ENCODE measurements at regions not wholly inside any gene's neighbourhood (a gene's known extent, or its start where the extent isn't known, plus 50 kb on each side); places are given as distances from the start of the nearest gene placed in this dataset.

DNA sequence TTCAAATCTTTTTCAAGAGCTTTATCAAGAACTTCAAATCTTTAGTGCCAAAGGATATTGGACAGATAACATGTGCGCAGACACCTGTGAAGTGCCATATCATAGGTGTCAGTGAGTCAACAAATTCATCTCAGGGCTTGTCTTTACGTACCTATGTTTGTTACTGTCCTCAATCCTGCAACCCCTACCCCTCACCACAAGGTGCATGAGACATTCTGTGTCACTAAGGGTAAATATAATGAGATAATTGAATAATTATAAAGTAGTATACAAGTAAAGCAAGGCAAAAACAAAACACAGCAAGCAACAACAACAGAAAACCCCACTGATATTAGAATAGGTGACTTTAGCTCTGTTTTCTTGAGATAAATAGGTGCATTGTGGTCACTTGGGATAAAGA, 1495.8 kb upstream of the TMEFF2 start:
- no peaks in the 10 kb centered on the region for H3K27me3 ChIP-seq (ENCODE audit: control insufficient read depth in 2 of 2, insufficient read depth in 2 of 2, low read length in 2 of 2)
- POLR2A ChIA-PET = no interaction called here
- H2AFZ ChIP-seq (ENCODE audit: low read depth, low read length) = no peak overlapping the region
- H3K79me2 ChIP-seq (ENCODE audit: control insufficient read depth, insufficient read depth, low read length) = no peaks in the 10 kb centered on the region
- H3K9me3 ChIP-seq (replicated peaks; ENCODE audit: control insufficient read depth, insufficient read depth, low read length) = no peaks in the 10 kb centered on the region
- no peak overlapping the region for H3K4me3 ChIP-seq (replicated peaks in 1 of 3; ENCODE audit: insufficient read depth in 1 of 3, low read depth in 1 of 3, low read length in 3 of 3)
- no peaks in the 10 kb centered on the region for H4K20me1 ChIP-seq (replicated peaks; ENCODE audit: control insufficient read depth, extremely low read depth, insufficient read depth, low read length)
- H3K9me1 ChIP-seq (replicated peaks; ENCODE audit: control insufficient read depth, extremely low read depth, insufficient read depth, low read length) = no peaks in the 10 kb centered on the region
- no TSS peak for BruUV-seq (replicated peaks)
- H3K4me1 ChIP-seq (ENCODE audit: control insufficient read depth, extremely low read depth, insufficient read depth, low read length) = no peaks in the 10 kb centered on the region
- H3K4me2 ChIP-seq (ENCODE audit: insufficient read depth, low read length) = no peak overlapping the region
- H3K9ac ChIP-seq (replicated peaks; ENCODE audit: extremely low read depth, insufficient read depth, low read length) = no peak overlapping the region
- H3K36me3 ChIP-seq (ENCODE audit: control insufficient read depth in 2 of 2, extremely low read depth in 1 of 2, insufficient read depth in 2 of 2, low read length in 2 of 2) = no peaks in the 10 kb centered on the region
- intact Hi-C loops (cut with micrococcal nuclease) (no loop called here), dilution Hi-C loops (cut with MboI; ENCODE audit: extremely low pct_ligation_motif_present, low sequenced_read_pairs) (no loop called here)
- CTCF ChIA-PET = interaction anchor here (0.8 to 5.0 kb wide), 3 partner anchors 10 to 276 kb away, joined by 3 to 49 read pairs (median 7); no protein-coding TSS in a partner anchor
- no peak for TF ChIP-seq FOS (IDR thresholded peaks at IDR 0.05; ENCODE audit: borderline replicate concordance, insufficient read depth, low read length)
- TF ChIP-seq JUN (IDR thresholded peaks at IDR 0.05; ENCODE audit: borderline replicate concordance, insufficient read depth, insufficient read length, low read depth) = no peak
- TF ChIP-seq EZH2 (IDR thresholded peaks at IDR 0.05; ENCODE audit: borderline replicate concordance, low read depth, low read length, severe bottlenecking) = no peak
- TF ChIP-seq, protein P1, sequence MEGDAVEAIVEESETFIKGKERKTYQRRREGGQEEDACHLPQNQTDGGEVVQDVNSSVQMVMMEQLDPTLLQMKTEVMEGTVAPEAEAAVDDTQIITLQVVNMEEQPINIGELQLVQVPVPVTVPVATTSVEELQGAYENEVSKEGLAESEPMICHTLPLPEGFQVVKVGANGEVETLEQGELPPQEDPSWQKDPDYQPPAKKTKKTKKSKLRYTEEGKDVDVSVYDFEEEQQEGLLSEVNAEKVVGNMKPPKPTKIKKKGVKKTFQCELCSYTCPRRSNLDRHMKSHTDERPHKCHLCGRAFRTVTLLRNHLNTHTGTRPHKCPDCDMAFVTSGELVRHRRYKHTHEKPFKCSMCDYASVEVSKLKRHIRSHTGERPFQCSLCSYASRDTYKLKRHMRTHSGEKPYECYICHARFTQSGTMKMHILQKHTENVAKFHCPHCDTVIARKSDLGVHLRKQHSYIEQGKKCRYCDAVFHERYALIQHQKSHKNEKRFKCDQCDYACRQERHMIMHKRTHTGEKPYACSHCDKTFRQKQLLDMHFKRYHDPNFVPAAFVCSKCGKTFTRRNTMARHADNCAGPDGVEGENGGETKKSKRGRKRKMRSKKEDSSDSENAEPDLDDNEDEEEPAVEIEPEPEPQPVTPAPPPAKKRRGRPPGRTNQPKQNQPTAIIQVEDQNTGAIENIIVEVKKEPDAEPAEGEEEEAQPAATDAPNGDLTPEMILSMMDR (IDR thresholded peaks at IDR 0.05; ENCODE audit: extremely low read depth in 1 of 2, insufficient read depth in 1 of 2, low read depth in 1 of 2, low read length in 2 of 2) = no peak
- TF ChIP-seq POLR2A (IDR thresholded peaks at IDR 0.05; ENCODE audit: low read depth, low read length) = no peak
- TF ChIP-seq POLR2AphosphoS5 (IDR thresholded peaks at IDR 0.05; ENCODE audit: insufficient read depth, low read depth, low read length) = no peak
- TF ChIP-seq GATA2 (IDR thresholded peaks at IDR 0.05; ENCODE audit: insufficient read depth, insufficient read length, low read depth, low read length) = no peak
- TF ChIP-seq, protein P2, sequence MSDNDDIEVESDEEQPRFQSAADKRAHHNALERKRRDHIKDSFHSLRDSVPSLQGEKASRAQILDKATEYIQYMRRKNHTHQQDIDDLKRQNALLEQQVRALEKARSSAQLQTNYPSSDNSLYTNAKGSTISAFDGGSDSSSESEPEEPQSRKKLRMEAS (IDR thresholded peaks at IDR 0.05; ENCODE audit: insufficient read depth, insufficient read length) = no peak
- TF ChIP-seq MYC (IDR thresholded peaks at IDR 0.05; ENCODE audit: low read depth, low read length) = no peak
- no peak overlapping the region for H3K27ac ChIP-seq (ENCODE audit: insufficient read depth, low read depth, low read length)
- DNase-seq (ENCODE audit: low read depth, low spot score) = no peak
- FAIRE-seq = peak; percentile 4

Measured in endothelial cell of umbilical vein (primary cell).